ENCODE measurements at regions not wholly inside any gene's neighbourhood (a gene's known extent, or its start where the extent isn't known, plus 50 kb on each side); places are given as distances from the start of the nearest gene placed in this dataset.
"Not testable (repeated sequence)": the region's sequence is repeated elsewhere in the genome, so short reads cannot be mapped to it uniquely, and the experiment has no call there.

DNA sequence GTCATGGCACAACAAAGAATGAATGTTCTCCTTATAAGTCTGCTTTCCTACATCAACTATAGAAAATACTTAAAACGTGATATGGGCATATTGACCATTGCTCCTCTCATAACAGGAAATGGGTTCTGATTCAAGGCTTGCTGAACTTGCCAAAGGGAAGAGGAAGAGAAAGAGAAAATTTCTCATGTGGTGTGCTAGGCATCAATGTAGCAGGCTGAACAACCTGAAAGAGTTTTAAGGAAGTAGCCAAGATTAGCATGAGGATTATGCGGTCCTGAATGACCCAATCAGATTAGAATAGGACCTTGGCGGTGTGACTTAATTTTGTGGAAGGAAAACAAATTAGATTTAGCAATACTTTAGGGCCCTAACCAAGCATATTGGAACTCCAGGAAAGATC, 617.7 kb upstream of the CDH11 start:
- TF ChIP-seq, protein P1, sequence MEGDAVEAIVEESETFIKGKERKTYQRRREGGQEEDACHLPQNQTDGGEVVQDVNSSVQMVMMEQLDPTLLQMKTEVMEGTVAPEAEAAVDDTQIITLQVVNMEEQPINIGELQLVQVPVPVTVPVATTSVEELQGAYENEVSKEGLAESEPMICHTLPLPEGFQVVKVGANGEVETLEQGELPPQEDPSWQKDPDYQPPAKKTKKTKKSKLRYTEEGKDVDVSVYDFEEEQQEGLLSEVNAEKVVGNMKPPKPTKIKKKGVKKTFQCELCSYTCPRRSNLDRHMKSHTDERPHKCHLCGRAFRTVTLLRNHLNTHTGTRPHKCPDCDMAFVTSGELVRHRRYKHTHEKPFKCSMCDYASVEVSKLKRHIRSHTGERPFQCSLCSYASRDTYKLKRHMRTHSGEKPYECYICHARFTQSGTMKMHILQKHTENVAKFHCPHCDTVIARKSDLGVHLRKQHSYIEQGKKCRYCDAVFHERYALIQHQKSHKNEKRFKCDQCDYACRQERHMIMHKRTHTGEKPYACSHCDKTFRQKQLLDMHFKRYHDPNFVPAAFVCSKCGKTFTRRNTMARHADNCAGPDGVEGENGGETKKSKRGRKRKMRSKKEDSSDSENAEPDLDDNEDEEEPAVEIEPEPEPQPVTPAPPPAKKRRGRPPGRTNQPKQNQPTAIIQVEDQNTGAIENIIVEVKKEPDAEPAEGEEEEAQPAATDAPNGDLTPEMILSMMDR (IDR thresholded peaks at IDR 0.05; ENCODE audit: borderline replicate concordance, insufficient read depth, low read depth, low read length): no peak
- no peak overlapping the region for H3K4me3 ChIP-seq (ENCODE audit: low read depth, low read length)

GRCh38 chr16:65737831-65738230, 616.0 kb upstream of the CDH11 start:
- TF ChIP-seq, protein P1 (IDR thresholded peaks at IDR 0.05; ENCODE audit: borderline replicate concordance, insufficient read depth, low read depth, low read length): no peak
- H3K4me3 ChIP-seq (ENCODE audit: low read depth, low read length): no peak overlapping the region

DNA sequence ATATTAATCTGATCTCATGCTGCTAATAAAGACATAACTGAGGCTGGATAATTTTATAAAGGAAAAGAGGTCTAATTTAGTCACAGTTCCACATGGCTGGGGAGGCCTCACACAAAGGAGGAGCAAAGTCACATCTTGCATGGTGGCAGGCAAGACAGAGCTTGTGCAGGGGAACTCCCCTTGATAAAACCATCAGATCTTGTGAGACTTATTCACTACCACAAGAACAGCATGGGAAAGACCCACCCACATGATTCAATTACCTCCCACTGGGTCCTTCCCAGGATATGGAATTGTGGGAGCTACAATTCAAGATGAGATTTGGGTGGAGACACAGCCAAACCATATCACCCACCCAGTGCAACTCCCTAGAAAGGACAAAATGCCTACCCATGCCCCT, 613.8 kb upstream of the CDH11 start:
- not testable (repeated sequence) for H3K4me3 ChIP-seq (ENCODE audit: low read depth, low read length)

DNA sequence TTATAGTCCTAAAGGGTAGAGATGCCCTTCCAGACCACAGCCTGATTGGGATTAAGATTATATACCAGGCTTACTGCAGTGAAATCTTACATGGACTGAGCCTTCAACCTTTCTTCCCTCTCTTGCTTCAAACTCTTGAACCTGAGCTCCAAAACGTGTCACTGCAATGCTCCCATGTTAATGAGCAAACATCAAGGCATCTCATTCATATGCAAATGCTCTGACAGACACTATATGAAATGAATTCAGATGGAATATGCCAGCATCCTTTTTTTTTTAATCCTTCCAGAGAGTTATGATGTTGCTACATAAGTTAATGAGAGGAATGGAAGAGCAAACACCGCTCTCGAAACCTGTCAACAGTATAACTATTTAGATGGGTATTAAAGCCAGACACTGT, 611.9 kb upstream of the CDH11 start:
- TF ChIP-seq, protein P1 (IDR thresholded peaks at IDR 0.05; ENCODE audit: borderline replicate concordance, insufficient read depth, low read depth, low read length): no peak

DNA sequence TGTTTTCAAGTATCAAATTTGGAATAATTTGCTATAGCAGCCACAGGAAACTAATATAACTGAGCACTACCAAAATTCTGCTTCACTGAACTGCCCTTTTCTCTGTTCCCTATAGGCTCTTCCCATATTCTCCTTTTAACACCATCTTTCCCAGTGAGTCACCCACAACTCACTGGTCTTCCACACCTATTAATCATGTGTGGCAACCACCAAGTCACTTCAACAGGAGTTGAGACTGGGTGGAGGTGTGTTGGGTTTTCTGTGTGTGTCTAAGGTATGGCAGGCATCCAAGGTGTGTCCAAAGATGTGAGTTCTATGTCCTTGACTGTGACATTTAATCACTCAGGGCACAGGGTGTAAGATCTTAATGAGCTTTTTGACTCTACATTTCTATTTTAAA, 610.0 kb upstream of the CDH11 start:
- TF ChIP-seq, protein P1 (IDR thresholded peaks at IDR 0.05; ENCODE audit: borderline replicate concordance, insufficient read depth, low read depth, low read length): no peak
- H3K4me3 ChIP-seq (ENCODE audit: low read depth, low read length): no peak overlapping the region

More for the DNA sequence above, 611.9 kb upstream of the CDH11 start:
- H3K4me3 ChIP-seq (ENCODE audit: low read depth, low read length): no peak overlapping the region

GRCh38 chr16:65728652-65729051, 606.8 kb upstream of the CDH11 start:
- H3K4me3 ChIP-seq (ENCODE audit: low read depth, low read length): no peak overlapping the region
- TF ChIP-seq, protein P1 (IDR thresholded peaks at IDR 0.05; ENCODE audit: borderline replicate concordance, insufficient read depth, low read depth, low read length): no peak

DNA sequence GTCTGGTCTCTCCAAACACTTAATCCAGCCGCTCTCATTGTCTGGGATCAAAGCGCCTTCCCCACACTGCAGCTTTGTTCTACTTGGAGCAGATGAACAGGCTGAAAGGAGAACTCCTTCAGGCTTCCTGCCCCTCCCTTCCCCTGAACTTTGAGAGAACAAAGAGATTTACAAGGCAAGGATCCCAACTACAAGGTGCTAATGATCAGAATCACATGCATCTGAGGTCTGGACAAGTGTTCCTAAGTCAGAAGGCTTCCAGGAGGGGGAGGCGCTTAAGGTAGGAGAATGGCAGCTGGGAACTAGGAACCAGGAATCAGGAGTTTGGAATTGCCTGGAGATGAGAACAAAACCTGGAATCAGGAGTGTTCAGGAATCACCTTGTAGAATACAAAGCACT, 606.3 kb upstream of the CDH11 start:
- TF ChIP-seq, protein P1 (IDR thresholded peaks at IDR 0.05; ENCODE audit: borderline replicate concordance, insufficient read depth, low read depth, low read length): no peak
- H3K4me3 ChIP-seq (ENCODE audit: low read depth, low read length): no peak overlapping the region

DNA sequence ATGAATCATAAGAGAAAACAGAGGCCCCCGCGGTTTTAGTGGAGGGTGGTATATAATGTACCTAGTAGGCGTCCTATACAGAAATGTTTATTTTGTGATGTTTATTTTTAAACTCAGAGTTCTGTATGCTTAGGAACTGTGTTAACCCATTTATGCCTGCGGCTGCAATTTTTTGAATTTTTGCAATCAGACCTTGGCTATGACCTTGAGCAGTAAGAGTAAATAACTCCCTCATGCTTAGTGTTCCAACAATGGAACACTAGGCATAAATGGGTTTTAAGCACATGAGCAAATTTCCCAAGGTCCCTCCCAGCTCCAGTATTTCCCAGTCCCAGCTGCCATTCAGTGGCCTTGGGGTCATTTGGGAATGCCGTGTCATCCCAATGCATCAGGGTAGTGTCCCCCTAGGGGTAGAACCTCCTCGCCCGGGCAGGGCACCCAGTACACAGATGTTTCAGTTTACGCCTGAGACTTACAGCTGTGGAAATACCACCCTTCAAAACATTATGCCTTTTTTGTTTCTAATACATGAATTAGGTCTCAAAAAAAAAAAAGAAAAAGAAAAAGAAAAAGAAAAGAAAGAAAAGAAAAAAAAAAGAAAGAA, 605.8 kb upstream of the CDH11 start:
- TF ChIP-seq, protein P1 (IDR thresholded peaks at IDR 0.05; ENCODE audit: borderline replicate concordance, insufficient read depth, low read depth, low read length): no peak
- no peak overlapping the region for H3K4me3 ChIP-seq (ENCODE audit: low read depth, low read length)

Data from GM12875 (cell line).